ENCODE measurements at regions not wholly inside any gene's neighbourhood (a gene's known extent, or its start where the extent isn't known, plus 50 kb on each side); places are given as distances from the start of the nearest gene placed in this dataset.
"Not testable (repeated sequence)": the region's sequence is repeated elsewhere in the genome, so short reads cannot be mapped to it uniquely, and the experiment has no call there.

- Histone ChIP-seq H3K4me2 (peak overlapping the region in 8 of 11 experiments; percentile 2 to 72 (median 60); a peak in 13 of 22 replicates), H3K9ac (no peak overlapping the region), H4K20me1 (no peaks in the 10 kb centered on the region), H3K9me3 (replicated peaks in 1 of 11) (peaks cover 12 to 48% (median 25%) of the 10 kb centered on the region in 11 experiments), H3K27ac (no peak overlapping the region), H3K4me3 (no peak overlapping the region), H3K27me3 (no peaks in the 10 kb centered on the region), H3K36me3 (no peaks in the 10 kb centered on the region), H3K4me1 (peaks cover 0 to 24% (median 19%) of the 10 kb centered on the region in 10 experiments; a peak in 17 of 20 replicates)
- TF ChIP-seq Cebpa-rat (IDR thresholded peaks at IDR 0.05), result no peak
Observed at GRCh38 chr19:23539499-23539898, 144.2 kb upstream of the ZNF91 start.

DNA sequence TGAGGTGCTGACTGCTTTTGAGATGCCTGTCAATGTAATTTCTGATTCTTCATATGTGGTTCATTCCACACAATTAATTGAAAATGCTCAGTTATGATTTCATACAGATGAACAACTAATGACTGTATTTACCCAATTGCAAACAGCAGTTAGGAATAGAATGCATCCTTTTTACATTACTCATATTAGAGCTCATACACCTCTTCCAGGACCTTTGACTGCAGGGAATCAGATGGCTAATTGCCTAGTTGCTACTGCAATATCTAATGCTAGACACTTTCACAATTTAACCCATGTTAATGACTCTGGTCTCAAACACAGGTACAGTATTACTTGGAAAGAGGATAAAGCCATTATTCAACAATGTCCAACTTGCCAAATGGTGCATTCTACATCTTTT lies 141.9 kb upstream of the ZNF91 start:
- peaks cover 26 to 56% (median 35%) of the 10 kb centered on the region in 11 experiments for H3K9me3 ChIP-seq (replicated peaks in 1 of 11)
- H3K27ac ChIP-seq, H3K9ac ChIP-seq, H3K36me3 ChIP-seq, H3K4me2 ChIP-seq, H3K4me3 ChIP-seq, H4K20me1 ChIP-seq, H3K27me3 ChIP-seq: not testable (repeated sequence)
- H3K4me1 ChIP-seq, result peaks cover 0 to 24% (median 19%) of the 10 kb centered on the region in 10 experiments; a peak in 17 of 20 replicates

- not testable (repeated sequence) for H3K27ac ChIP-seq, H3K4me2 ChIP-seq, H3K9ac ChIP-seq, H3K27me3 ChIP-seq, H3K36me3 ChIP-seq, H4K20me1 ChIP-seq, H3K4me3 ChIP-seq
- H3K9me3 ChIP-seq (replicated peaks in 1 of 11), result peaks cover 34 to 64% (median 39%) of the 10 kb centered on the region in 11 experiments
- H3K4me1 ChIP-seq, result peaks cover 0 to 24% (median 19%) of the 10 kb centered on the region in 10 experiments; a peak in 17 of 20 replicates
Observed at GRCh38 chr19:23536341-23536740, 141.1 kb upstream of the ZNF91 start.

GRCh38 chr19:23535901-23536300 lies 140.6 kb upstream of the ZNF91 start:
- H3K27me3 ChIP-seq, H3K36me3 ChIP-seq, H3K4me2 ChIP-seq, H3K4me3 ChIP-seq, H3K9ac ChIP-seq, H3K27ac ChIP-seq, H4K20me1 ChIP-seq: not testable (repeated sequence)
- Histone ChIP-seq H3K9me3 (replicated peaks in 1 of 11) (peaks cover 35 to 67% (median 43%) of the 10 kb centered on the region in 11 experiments), H3K4me1 (peaks cover 0 to 21% (median 17%) of the 10 kb centered on the region in 10 experiments; a peak in 17 of 20 replicates)

GRCh38 chr19:23533441-23533840 lies 138.2 kb upstream of the ZNF91 start:
- not testable (repeated sequence) for H3K27me3 ChIP-seq, H3K27ac ChIP-seq, H3K4me3 ChIP-seq, H4K20me1 ChIP-seq, H3K4me1 ChIP-seq, H3K36me3 ChIP-seq, H3K9ac ChIP-seq, H3K4me2 ChIP-seq
- peaks cover 55 to 88% (median 64%) of the 10 kb centered on the region in 11 experiments for H3K9me3 ChIP-seq (replicated peaks in 1 of 11)

DNA sequence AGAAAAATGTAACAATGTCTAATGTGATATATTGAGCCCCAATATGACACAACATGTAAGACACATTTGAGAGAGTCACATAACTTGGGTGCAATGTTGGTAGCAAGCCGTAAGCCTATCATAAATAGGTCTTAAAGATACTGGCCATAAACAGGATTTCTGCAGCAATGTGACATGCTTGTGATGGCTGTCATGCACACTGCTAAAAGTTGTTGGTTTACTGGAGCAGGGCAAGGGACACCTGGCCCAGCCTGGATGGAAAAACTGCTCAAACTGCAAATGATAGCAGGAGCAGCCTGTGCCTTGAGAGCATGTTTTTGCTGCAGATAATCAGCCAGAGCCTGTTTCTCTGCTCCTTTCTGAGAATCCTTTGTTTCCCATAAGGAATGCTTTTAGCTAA lies 136.7 kb upstream of the ZNF91 start:
- Histone ChIP-seq H3K9me3 (replicated peaks in 1 of 11) (peaks cover 60 to 89% (median 72%) of the 10 kb centered on the region in 11 experiments), H3K27me3 (no peaks in the 10 kb centered on the region), H3K27ac (no peak overlapping the region)

DNA sequence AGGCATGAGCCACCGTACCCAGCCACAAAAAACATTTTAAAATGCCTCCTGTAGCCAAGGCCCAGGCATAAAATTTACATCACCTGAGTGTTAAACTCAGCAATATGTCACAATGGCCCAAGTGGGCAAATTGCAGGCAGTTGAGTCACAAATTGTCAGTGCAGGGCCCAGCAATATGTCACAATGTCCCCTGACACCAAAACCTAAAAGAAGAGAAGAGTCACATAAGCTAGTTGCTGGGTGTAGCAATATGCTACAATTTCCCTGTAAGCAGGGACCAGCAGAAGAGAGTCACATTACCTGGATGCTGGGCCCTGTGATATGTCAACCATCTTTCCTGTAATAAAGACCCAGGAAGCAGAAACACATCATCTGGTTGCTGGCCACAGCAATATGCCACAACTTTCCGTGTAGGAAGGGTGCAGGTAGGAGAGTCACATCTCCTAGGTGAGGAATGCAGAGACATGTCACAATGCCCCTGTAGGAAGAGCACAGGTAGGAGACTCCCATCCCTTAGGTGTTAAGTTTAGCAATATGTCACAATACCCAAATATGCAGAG lies 136.0 kb upstream of the ZNF91 start:
- Histone ChIP-seq H3K9me3 (replicated peaks in 1 of 11) (peaks cover 63 to 93% (median 78%) of the 10 kb centered on the region in 11 experiments), H3K27ac (no peak overlapping the region), H3K4me3 (no peak overlapping the region), H3K4me2 (no peak overlapping the region), H3K36me3 (no peaks in the 10 kb centered on the region), H4K20me1 (no peaks in the 10 kb centered on the region), H3K4me1 (no peaks in the 10 kb centered on the region; a peak in 1 of 20 replicates), H3K27me3 (no peaks in the 10 kb centered on the region), H3K9ac (no peak overlapping the region)
- no peak for TF ChIP-seq Cebpa-rat (IDR thresholded peaks at IDR 0.05)

More for the DNA sequence above, 136.7 kb upstream of the ZNF91 start:
- Histone ChIP-seq H3K4me1 (no peaks in the 10 kb centered on the region; a peak in 1 of 20 replicates), H3K9ac (no peak overlapping the region), H3K4me2 (no peak overlapping the region), H3K36me3 (no peaks in the 10 kb centered on the region), H3K4me3 (no peak overlapping the region), H4K20me1 (no peaks in the 10 kb centered on the region)
- no peak for TF ChIP-seq Cebpa-rat (IDR thresholded peaks at IDR 0.05)

DNA sequence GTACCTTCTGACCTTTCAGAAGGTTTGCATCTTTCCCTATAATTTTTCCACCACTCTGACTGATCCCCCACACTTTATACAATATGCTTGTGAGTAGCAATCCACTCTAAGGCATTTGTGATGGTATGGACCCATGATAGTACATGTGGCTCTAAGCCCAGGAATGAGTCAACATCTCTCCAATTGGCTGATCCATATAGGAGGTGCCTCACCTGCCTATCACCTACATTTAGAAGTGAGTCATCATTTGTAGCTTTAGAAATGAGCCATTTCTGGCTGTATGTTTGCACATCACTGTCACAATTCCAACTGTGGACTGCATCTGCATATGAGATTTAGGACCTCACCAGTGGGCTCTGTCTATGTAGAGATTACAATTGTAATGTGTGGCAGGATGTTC lies 133.1 kb upstream of the ZNF91 start:
- no peak overlapping the region for H3K4me2 ChIP-seq
- H3K27me3 ChIP-seq, result no peaks in the 10 kb centered on the region
- TF ChIP-seq Cebpa-rat (IDR thresholded peaks at IDR 0.05), result no peak
- peaks cover 45 to 73% (median 63%) of the 10 kb centered on the region in 11 experiments for H3K9me3 ChIP-seq (replicated peaks in 1 of 11)
- no peak overlapping the region for H3K4me3 ChIP-seq
- no peaks in the 10 kb centered on the region for H3K36me3 ChIP-seq
- H4K20me1 ChIP-seq, result no peaks in the 10 kb centered on the region
- no peaks in the 10 kb centered on the region; a peak in 1 of 20 replicates for H3K4me1 ChIP-seq
- H3K9ac ChIP-seq, result no peak overlapping the region
- H3K27ac ChIP-seq, result no peak overlapping the region

- H3K9ac ChIP-seq, result no peak overlapping the region
Observed at GRCh38 chr19:23527797-23528196, 132.5 kb upstream of the ZNF91 start.

DNA sequence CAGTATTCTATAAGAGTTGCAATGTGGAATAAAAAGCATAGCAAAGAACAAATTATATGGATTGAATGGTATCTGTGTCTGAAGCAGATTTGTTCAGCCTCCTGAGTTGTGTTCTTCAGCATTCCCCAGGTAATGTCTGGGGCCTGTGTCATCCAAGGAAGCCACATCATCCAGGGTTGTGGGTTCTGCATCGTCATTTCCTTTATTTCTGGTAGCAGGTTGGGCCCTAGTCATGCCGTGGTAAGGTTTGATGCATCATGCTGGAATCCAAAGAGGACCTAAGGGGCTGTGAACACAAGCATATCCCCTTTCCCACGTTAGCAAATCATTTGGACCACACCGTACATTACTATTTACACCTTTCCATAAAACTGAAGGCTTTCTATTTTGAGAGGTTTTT lies 131.0 kb upstream of the ZNF91 start:
- no peak overlapping the region for H3K4me3 ChIP-seq
- TF ChIP-seq Cebpa-rat (IDR thresholded peaks at IDR 0.05), result no peak
- H3K4me2 ChIP-seq, result no peak overlapping the region
- no peaks in the 10 kb centered on the region for H3K4me1 ChIP-seq
- no peak overlapping the region for H3K9ac ChIP-seq
- H4K20me1 ChIP-seq, result no peaks in the 10 kb centered on the region
- H3K9me3 ChIP-seq (replicated peaks in 1 of 11), result peaks cover 35 to 55% (median 49%) of the 10 kb centered on the region in 11 experiments
- no peak overlapping the region for H3K27ac ChIP-seq
- H3K27me3 ChIP-seq, result no peaks in the 10 kb centered on the region
- no peaks in the 10 kb centered on the region for H3K36me3 ChIP-seq

More at GRCh38 chr19:23527797-23528196, 132.5 kb upstream of the ZNF91 start:
- H3K36me3 ChIP-seq, result no peaks in the 10 kb centered on the region
- peaks cover 41 to 67% (median 59%) of the 10 kb centered on the region in 11 experiments for H3K9me3 ChIP-seq (replicated peaks in 1 of 11)
- no peak overlapping the region for H3K27ac ChIP-seq
- H4K20me1 ChIP-seq, result no peaks in the 10 kb centered on the region
- no peak overlapping the region for H3K4me2 ChIP-seq
- H3K4me3 ChIP-seq, result no peak overlapping the region
- H3K27me3 ChIP-seq, result no peaks in the 10 kb centered on the region
- no peak for TF ChIP-seq Cebpa-rat (IDR thresholded peaks at IDR 0.05)
- H3K4me1 ChIP-seq, result no peaks in the 10 kb centered on the region; a peak in 1 of 20 replicates

Measured in BLaER1 treated with 17β-estradiol and CSF1 and Interleukin-3, amounts not matched to agents 10 nM and 100 nM (cell line).